Activated CD4-positive, alpha-beta T cell treated with anti-CD3 and anti-CD28 coated beads, Interleukin-2, amount 10 ng/mL, durations not matched to agents 24 days and 14 days (primary cell): ENCODE measurements at regions not wholly inside any gene's neighbourhood (a gene's known extent, or its start where the extent isn't known, plus 50 kb on each side); places are given as distances from the start of the nearest gene placed in this dataset.
"Not testable (repeated sequence)": the region's sequence is repeated elsewhere in the genome, so short reads cannot be mapped to it uniquely, and the experiment has no call there.

Experiments
- DNase-seq: peaks from one replicate; pipeline ENCODE4 v3.0.0; 2022
- H3K27ac Mint-ChIP-seq: one replicate; pipeline ENCODE4 v1.8.0; 2022; ENCODE audit warnings: mild to moderate bottlenecking, mixed read lengths
- H3K27me3 Mint-ChIP-seq: one replicate; pipeline ENCODE4 v1.8.0; 2022; ENCODE audit warnings: mixed read lengths
- H3K36me3 Mint-ChIP-seq: one replicate; pipeline ENCODE4 v1.8.0; 2022; ENCODE audit warnings: low read depth, mild to moderate bottlenecking, mixed read lengths
- H3K4me1 Mint-ChIP-seq: one replicate; pipeline ENCODE4 v1.8.0; 2021; ENCODE audit warnings: mixed read lengths
- H3K4me3 Mint-ChIP-seq: one replicate; pipeline ENCODE4 v1.8.0; 2022; ENCODE audit warnings: mild to moderate bottlenecking, moderate library complexity, mixed read lengths
- H3K9me3 Mint-ChIP-seq: one replicate; pipeline ENCODE4 v1.8.0; 2021; ENCODE audit warnings: mixed read lengths
- intact Hi-C: fragments of 100-400 bp; cut with micrococcal nuclease; formaldehyde crosslinking; loops from one replicate; pipeline ENCODE4 v1.15.1; 2023

DNA sequence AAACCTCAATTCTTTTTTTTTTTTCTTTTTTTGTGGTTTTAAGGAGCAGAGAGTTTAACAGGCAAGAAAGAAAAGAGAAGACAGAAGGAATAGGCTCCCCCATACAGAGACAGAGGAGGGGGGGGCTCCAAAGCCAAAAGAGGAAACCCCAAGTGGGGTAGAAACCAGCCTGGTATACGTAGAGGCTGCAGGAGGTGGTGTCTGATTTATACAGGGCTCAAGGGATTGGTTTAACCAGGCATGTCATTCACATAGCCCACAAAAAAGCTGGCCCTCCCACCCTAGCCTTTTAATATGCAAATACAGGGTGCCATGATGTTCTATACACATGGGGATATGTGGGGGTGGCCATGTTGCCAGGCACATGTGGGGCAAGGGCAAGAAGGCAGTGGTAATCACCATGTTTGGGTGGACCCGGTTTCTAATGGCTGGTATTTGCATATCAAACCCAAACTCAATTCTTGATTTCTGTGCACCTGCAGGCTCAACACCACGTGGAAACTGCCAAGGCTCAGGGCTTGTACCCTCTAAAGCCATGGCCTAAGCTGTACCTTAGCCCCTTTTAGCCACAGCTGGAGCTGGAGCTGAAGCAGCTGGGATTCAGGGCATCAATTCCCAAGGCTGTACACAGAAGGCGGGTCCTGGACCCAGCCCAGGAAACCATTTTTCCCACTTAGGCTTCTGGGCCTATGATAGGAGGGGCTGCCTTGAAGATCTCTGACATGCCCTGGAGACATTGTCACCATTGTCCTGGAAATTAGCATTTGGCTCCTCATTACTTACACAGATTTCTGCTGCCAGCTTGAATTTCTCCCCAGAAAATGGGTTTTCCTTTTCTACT is 170.3 kb downstream of the MAIP1 start:
- no peak overlapping the region for H3K27ac Mint-ChIP-seq

DNA sequence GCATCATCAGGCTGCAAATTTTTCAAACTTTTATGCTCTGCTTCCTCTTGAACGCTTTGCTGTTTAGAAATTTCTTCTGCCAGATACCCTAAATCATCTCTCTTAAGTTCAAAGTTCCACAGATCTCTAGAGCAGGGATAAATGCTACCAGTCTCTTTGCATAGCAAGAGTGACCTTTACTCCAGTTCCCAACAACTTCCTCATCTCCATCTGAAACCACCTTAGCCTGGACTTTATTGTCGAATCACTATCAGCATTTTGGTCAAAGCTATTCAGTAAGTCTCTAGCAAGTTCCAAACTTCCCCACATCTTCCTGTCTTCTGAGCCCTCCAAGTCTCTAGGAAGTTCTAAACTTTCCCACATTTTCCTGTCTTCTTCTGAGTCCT is 170.9 kb downstream of the MAIP1 start:
- H3K27me3 Mint-ChIP-seq, H3K27ac Mint-ChIP-seq, H3K9me3 Mint-ChIP-seq, DNase-seq, intact Hi-C loops, H3K4me1 Mint-ChIP-seq, H3K36me3 Mint-ChIP-seq, H3K4me3 Mint-ChIP-seq: not testable (repeated sequence)

More for the DNA sequence above, 170.3 kb downstream of the MAIP1 start:
- intact Hi-C loops, result no loop called here
- no peaks in the 10 kb centered on the region for H3K36me3 Mint-ChIP-seq
- no peaks in the 10 kb centered on the region for H3K9me3 Mint-ChIP-seq
- peaks cover 2% of the 10 kb centered on the region for H3K27me3 Mint-ChIP-seq
- H3K4me1 Mint-ChIP-seq, result no peaks in the 10 kb centered on the region
- no peak for DNase-seq
- H3K4me3 Mint-ChIP-seq, result no peak overlapping the region

DNA sequence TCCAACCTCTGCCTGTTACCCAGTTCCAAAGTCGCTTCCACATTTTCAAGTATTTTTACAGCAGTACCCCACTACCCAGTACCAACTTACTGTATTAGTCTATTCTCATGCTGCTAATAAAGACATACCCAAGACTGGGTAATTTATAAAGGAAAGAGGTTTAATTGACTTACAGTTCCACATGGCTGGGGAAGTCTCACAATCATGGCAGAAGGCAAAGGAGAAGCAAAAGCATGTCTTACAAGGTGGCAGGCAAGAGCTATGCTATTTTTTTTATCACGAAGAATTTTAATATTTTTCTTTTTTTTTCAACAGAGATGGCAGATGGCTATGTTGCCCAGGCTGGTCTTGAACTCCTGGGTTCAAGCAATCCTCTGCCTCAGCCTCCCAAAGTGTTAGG is 171.3 kb downstream of the MAIP1 start:
- intact Hi-C loops, H3K4me3 Mint-ChIP-seq, H3K27ac Mint-ChIP-seq, H3K36me3 Mint-ChIP-seq, H3K9me3 Mint-ChIP-seq, H3K4me1 Mint-ChIP-seq, DNase-seq, H3K27me3 Mint-ChIP-seq: not testable (repeated sequence)

DNA sequence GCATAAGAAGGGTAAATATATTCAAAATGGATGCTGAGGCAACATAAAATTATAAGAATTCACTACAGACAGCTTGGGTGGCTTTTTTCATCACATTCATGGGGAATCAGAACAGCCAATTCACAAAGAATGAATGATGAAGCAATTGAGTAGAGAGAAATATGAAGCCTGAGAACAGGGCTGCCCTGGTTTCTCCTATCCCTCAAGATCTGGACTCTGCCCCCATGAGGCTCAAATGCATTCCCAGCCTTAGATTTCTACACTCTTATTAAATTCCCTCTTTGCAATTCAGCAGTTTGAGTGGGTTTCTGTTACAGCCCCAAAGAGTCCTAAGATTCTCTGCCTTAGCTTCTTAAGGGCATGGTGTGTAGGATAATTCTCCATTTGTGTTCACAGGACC is 172.5 kb downstream of the MAIP1 start:
- Mint-ChIP-seq H3K36me3 (no peaks in the 10 kb centered on the region), H3K4me1 (no peaks in the 10 kb centered on the region), H3K27me3 (peaks cover 4% of the 10 kb centered on the region), H3K4me3 (no peak overlapping the region), H3K9me3 (no peaks in the 10 kb centered on the region), H3K27ac (no peak overlapping the region)
- no peak for DNase-seq
- intact Hi-C loops, result no loop called here

DNA sequence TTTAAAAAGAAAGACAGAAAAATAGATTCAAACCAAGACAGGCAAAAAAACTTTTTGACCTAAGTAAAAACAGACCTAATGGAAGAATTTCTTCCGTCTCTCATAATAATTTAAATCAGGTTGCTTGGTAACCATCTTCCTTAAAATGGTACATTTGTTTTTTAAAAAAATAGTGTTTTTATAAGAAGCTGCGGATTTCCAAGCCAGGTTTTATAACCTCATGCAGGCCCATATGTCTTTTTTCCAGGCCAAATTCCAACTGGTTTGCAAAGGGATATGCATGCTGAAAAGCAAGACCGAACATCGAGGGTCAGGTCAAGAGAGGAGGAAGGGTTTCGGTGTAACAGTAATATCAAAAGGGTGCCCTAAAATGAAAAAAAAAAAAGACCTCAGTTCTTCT is 172.9 kb downstream of the MAIP1 start:
- H3K4me1 Mint-ChIP-seq, result no peaks in the 10 kb centered on the region
- H3K36me3 Mint-ChIP-seq, result no peaks in the 10 kb centered on the region
- H3K4me3 Mint-ChIP-seq, result no peak overlapping the region
- H3K27ac Mint-ChIP-seq, result no peak overlapping the region
- intact Hi-C loops, result no loop called here
- no peaks in the 10 kb centered on the region for H3K9me3 Mint-ChIP-seq
- H3K27me3 Mint-ChIP-seq, result peaks cover 7% of the 10 kb centered on the region
- no peak for DNase-seq

DNA sequence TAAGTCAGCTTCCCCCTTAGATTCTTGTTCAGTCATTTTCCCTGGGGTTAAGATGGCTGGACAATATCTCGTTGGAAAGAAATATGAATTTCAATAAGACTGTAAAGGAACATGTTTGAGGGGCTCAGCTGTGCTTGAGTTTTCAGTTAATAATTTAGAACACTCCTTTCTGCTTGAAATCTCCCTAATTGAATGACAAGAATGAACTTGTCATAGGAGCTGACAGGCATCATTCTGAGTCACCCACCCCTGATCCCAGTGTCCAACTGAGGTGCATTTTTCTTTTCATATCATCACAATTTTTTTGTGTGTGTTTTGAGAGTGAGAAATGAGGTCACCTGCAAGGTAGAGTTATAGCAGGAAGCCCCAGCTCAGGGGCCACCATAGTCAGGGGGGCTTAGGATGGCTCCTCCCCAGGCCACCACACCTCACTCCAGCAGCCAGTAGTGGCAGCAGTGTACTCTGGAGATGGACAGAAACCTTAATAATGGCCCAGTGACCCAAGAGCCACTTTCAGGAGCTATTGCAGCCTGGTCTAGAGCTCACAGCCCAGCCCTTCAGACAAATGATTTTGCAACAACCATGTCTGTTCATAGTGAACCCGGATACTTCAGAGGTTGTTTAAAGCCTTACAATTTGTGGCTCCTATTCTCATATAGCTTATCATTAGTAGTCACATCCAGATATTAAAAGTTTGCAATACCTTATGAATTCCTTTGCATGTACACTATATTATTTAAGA is 174.5 kb downstream of the MAIP1 start:
- intact Hi-C loops, result no loop called here
- no peak overlapping the region for H3K4me3 Mint-ChIP-seq
- H3K27me3 Mint-ChIP-seq, result peaks cover 13% of the 10 kb centered on the region
- H3K9me3 Mint-ChIP-seq, result no peaks in the 10 kb centered on the region
- H3K4me1 Mint-ChIP-seq, result no peaks in the 10 kb centered on the region
- DNase-seq, result no peak
- H3K36me3 Mint-ChIP-seq, result no peaks in the 10 kb centered on the region
- H3K27ac Mint-ChIP-seq, result no peak overlapping the region

DNA sequence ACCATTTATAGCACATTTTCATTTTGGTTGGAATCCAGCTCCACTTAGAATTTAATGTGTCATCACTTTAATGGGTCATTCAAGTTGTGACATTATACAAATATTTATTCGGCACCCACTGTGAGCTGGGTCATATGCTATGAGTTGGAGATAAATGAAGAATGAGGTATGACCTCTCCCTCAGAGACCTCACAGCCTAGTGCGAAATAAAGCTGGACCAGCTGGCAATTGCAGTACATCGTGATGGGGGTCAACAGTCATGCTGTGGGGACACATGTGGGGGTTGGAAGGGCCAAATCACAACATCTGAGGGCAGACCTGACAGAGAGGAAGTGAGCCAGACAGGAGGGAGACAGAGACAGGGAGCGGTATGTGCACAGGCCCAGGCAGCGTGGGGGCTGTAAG is 175.4 kb downstream of the MAIP1 start:
- no peak for DNase-seq
- Mint-ChIP-seq H3K9me3 (no peaks in the 10 kb centered on the region), H3K36me3 (no peaks in the 10 kb centered on the region), H3K27ac (no peak overlapping the region), H3K27me3 (peaks cover 13% of the 10 kb centered on the region), H3K4me1 (no peaks in the 10 kb centered on the region), H3K4me3 (no peak overlapping the region)
- intact Hi-C loops, result no loop called here

DNA sequence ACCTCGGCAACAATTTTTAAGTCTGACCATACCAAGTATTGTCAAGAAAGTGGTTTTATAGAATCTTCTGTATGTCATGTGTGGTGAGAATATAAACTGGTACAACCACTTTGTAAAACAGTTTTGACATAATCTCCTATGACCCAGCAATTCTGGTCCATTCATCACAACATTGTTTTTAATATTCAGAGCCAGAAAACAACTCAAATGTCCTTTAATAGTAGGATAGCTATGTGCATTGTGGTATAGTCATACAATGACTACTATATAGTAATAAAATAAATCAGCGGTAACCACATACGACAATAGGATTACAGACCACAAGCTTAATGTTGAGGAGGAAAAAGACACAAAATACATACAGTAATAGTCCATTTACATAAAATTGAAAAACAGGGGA is 175.2 kb upstream of the SPATS2L start:
- Mint-ChIP-seq H3K4me1 (no peaks in the 10 kb centered on the region), H3K9me3 (no peaks in the 10 kb centered on the region), H3K27ac (no peak overlapping the region), H3K36me3 (no peaks in the 10 kb centered on the region), H3K4me3 (no peak overlapping the region), H3K27me3 (peaks cover 13% of the 10 kb centered on the region)
- no peak for DNase-seq
- intact Hi-C loops, result no loop called here

DNA sequence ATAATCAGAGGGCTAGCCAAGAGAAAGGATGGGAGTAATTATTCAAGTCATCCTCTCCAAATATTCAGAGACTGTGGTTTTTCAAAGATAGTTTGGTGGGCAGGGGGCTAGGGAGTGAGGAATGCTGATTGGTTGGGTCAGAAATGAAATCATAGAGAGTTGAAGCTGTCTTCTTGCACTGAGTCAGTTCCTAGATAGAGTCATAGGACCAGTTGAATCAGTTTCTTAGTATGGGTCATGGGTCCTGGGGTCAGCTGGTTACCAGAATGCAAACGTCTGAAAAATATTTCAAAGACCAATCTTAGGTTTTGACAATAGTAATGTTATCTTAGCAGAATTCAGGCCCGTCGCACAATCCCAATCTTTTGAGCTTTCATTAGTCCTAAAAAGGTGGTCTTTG is 171.4 kb upstream of the SPATS2L start:
- intact Hi-C loops, result no loop called here

DNA sequence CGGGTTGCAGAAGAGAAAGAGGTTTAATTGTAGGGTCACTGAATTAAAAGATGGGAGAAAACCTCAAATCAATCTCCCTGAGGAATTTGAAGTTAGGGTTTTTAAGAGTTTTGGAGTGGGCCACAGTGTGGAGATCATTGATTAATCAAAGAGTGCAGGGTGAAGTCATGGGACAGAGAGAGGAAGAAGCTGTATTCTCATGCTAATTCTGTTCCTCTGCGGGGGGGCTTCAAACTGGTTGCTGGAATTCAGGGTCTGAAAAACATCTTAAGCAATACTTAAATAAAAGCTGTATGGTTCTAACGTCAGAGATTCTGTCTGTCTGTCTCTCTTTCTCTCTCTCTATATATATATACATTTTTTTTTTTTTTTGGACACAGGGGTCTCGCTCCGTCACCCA is 169.8 kb upstream of the SPATS2L start:
- H3K9me3 Mint-ChIP-seq, result no peaks in the 10 kb centered on the region
- no peaks in the 10 kb centered on the region for H3K4me1 Mint-ChIP-seq
- H3K36me3 Mint-ChIP-seq, result no peaks in the 10 kb centered on the region
- no peak overlapping the region for H3K4me3 Mint-ChIP-seq
- peaks cover 14% of the 10 kb centered on the region for H3K27me3 Mint-ChIP-seq
- intact Hi-C loops, result no loop called here
- no peak for DNase-seq
- H3K27ac Mint-ChIP-seq, result no peak overlapping the region

More for the DNA sequence above, 171.4 kb upstream of the SPATS2L start:
- no peak overlapping the region for H3K4me3 Mint-ChIP-seq
- no peak for DNase-seq
- H3K9me3 Mint-ChIP-seq, result no peaks in the 10 kb centered on the region
- H3K36me3 Mint-ChIP-seq, result no peaks in the 10 kb centered on the region
- H3K27ac Mint-ChIP-seq, result no peak overlapping the region
- peaks cover 11% of the 10 kb centered on the region for H3K27me3 Mint-ChIP-seq
- no peaks in the 10 kb centered on the region for H3K4me1 Mint-ChIP-seq

DNA sequence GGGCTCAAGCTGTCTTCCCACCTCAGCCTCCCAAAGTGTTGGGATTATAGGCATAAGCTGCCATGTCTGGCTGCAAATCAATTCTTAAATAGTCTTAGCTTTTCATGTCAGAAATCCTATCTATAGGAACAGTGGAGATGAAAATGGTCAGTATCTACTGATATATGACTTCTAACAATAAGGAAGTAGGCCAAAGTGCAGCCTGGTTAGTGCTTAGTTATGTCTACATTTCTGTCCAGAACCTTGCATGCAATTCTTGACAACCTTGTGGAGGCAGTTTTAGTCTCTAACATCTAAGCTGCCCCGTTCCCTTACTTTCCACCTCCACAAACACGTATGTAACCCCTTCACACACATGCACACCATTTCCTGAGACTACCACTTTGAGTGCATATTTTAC is 169.2 kb upstream of the SPATS2L start:
- intact Hi-C loops, result no loop called here
- no peaks in the 10 kb centered on the region for H3K36me3 Mint-ChIP-seq
- H3K4me3 Mint-ChIP-seq, result no peak overlapping the region
- no peaks in the 10 kb centered on the region for H3K4me1 Mint-ChIP-seq
- no peak overlapping the region for H3K27ac Mint-ChIP-seq
- H3K27me3 Mint-ChIP-seq, result peaks cover 14% of the 10 kb centered on the region
- no peak for DNase-seq
- no peaks in the 10 kb centered on the region for H3K9me3 Mint-ChIP-seq

DNA sequence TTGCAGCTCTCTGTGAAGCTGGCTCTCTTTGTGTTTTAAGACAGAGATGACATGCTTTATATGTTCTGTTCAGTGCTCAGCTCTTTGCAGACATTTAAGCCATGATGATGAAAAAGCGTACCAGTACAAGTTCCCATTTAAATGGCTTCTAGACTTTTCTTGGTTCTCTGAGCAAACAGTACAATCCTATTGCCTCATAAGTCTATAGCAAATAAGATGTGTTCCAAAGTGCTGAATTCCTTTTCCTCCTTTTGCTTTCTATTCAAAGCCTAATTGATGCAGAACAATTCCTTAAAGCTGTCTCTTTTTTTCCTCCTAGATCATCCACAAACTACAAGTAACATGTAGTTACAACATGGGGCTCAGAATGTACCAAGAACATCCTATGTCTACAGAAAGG is 168.8 kb upstream of the SPATS2L start:
- no peak for DNase-seq
- H3K9me3 Mint-ChIP-seq, result no peaks in the 10 kb centered on the region
- intact Hi-C loops, result no loop called here
- no peaks in the 10 kb centered on the region for H3K36me3 Mint-ChIP-seq
- no peak overlapping the region for H3K4me3 Mint-ChIP-seq
- H3K4me1 Mint-ChIP-seq, result no peaks in the 10 kb centered on the region
- H3K27me3 Mint-ChIP-seq, result peaks cover 14% of the 10 kb centered on the region
- H3K27ac Mint-ChIP-seq, result no peak overlapping the region

DNA sequence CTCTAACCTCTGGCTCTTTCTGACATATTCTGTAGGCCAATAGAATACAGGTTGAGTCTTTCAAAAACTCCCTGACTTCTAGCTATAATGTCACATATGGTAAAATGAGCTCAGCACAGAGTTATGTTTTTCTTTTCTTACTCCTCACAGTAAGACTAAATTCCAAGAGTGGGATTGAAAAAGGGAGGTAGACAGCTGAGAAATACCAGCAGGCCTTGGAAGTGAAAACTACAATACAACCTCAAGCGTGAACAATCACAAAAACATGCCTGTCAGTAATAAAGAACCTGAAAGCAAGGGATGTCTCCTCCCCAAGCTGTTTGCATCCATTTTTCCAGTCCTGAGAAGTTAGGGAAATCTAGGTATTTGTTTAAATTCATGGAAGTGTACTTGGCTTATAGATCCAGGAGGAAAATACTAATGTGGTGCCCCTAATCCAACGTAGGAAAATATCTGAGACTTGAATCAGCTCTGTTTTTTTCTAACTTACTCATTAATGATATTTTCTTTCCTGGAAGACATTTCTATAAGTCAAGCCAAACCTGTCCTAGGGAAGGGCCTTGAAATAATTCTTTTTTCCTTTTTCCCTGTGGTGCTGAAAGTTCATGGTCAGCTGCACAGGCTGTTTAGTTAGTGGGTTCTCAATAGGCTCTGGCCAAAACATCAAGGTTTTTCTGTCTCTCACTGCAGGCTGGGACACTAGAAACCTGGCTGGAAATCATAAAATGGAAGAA is 167.9 kb upstream of the SPATS2L start:
- Mint-ChIP-seq H3K4me3 (no peak overlapping the region), H3K4me1 (no peaks in the 10 kb centered on the region), H3K9me3 (no peaks in the 10 kb centered on the region), H3K27me3 (peaks cover 8% of the 10 kb centered on the region), H3K27ac (no peak overlapping the region), H3K36me3 (no peaks in the 10 kb centered on the region)
- intact Hi-C loops, result no loop called here
- no peak for DNase-seq

DNA sequence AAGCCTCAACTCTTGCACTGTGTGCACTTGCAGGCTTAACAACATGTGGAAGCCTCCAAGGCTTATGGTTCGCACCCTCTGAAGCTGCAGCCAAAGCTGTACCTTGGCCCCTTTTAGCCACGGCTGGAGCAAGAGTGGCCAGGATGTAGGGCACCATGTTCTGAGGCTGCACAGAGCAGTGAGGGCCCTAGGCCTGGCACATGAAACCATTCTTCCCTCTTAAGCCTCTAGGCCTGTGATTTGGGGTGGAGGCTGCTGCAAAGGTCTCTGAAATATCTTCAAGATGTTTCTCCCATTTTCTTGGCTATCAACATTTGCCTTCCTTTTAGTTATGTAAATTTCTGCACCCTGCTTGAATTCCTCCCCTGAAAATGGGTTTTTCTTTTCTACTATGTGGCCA is 161.9 kb upstream of the SPATS2L start:
- Mint-ChIP-seq H3K36me3 (no peaks in the 10 kb centered on the region), H3K27me3 (peaks cover 5% of the 10 kb centered on the region), H3K4me3 (no peak overlapping the region), H3K27ac (no peak overlapping the region), H3K4me1 (no peaks in the 10 kb centered on the region), H3K9me3 (peaks cover 5% of the 10 kb centered on the region)
- no peak for DNase-seq
- intact Hi-C loops, result no loop called here
